ENCODE measurements at regions not wholly inside any gene's neighbourhood (a gene's known extent, or its start where the extent isn't known, plus 50 kb on each side); places are given as distances from the start of the nearest gene placed in this dataset.

- no peak overlapping the region for H3K4me3 ChIP-seq (ENCODE audit: low read depth in 1 of 3, low read length in 3 of 3)
- DNase-seq (ENCODE audit: low spot score): no peak
- no peaks in the 10 kb centered on the region for H3K9me3 ChIP-seq (ENCODE audit: control insufficient read depth in 4 of 4, low read length in 3 of 4)
- no peak overlapping the region for H3K27ac ChIP-seq (ENCODE audit: low read depth in 1 of 2, low read length in 2 of 2)
- H3K27me3 ChIP-seq (ENCODE audit: control insufficient read depth in 4 of 4, insufficient read depth in 4 of 4, low read length in 3 of 4): peaks cover 0 to 2% (median 0%) of the 10 kb centered on the region in 4 donors
- 84% methylated on average over 4 of the region's 4 CpGs for WGBS
- no peak for TF ChIP-seq RXRA (IDR thresholded peaks at IDR 0.05)
- TF ChIP-seq FOXA2 (IDR thresholded peaks at IDR 0.05): no peak
- TF ChIP-seq CTCF (IDR thresholded peaks at IDR 0.05; ENCODE audit: low read depth, low read length, missing input control): no peak
- TF ChIP-seq HNF4G (IDR thresholded peaks at IDR 0.05): no peak
- TF ChIP-seq RAD21 (IDR thresholded peaks at IDR 0.05): no peak
- TF ChIP-seq EGR1 (IDR thresholded peaks at IDR 0.05; ENCODE audit: low read depth in 2 of 2): no peak
- no peak for TF ChIP-seq ATF3 (IDR thresholded peaks at IDR 0.05)
- no peak for TF ChIP-seq REST (IDR thresholded peaks at IDR 0.05)
- TF ChIP-seq TAF1 (conservative IDR thresholded peaks at IDR 0.05): no peak
- H3K9ac ChIP-seq (ENCODE audit: low read depth in 1 of 2, low read length in 2 of 2): no peak overlapping the region
- no peaks in the 10 kb centered on the region for H3K4me1 ChIP-seq (ENCODE audit: control insufficient read depth in 4 of 4, insufficient read depth in 4 of 4, low read length in 3 of 4)
- H3K36me3 ChIP-seq (ENCODE audit: control insufficient read depth in 4 of 4, insufficient read depth in 3 of 4, low read depth in 1 of 4, low read length in 3 of 4): no peaks in the 10 kb centered on the region
Observed at GRCh38 chr6:10101551-10102252, 313.2 kb downstream of the TFAP2A start.

GRCh38 chr6:10099529-10100140, 315.2 kb downstream of the TFAP2A start:
- Histone ChIP-seq H3K4me1 (ENCODE audit: control insufficient read depth in 4 of 4, insufficient read depth in 4 of 4, low read length in 3 of 4) (no peaks in the 10 kb centered on the region), H3K36me3 (ENCODE audit: control insufficient read depth in 4 of 4, insufficient read depth in 3 of 4, low read depth in 1 of 4, low read length in 3 of 4) (no peaks in the 10 kb centered on the region), H3K9me3 (ENCODE audit: control insufficient read depth in 4 of 4, low read length in 3 of 4) (peaks cover 0 to 4% (median 0%) of the 10 kb centered on the region in 4 donors), H3K27me3 (ENCODE audit: control insufficient read depth in 4 of 4, insufficient read depth in 4 of 4, low read length in 3 of 4) (peaks cover 0 to 2% (median 0%) of the 10 kb centered on the region in 4 donors), H3K9ac (ENCODE audit: low read depth in 1 of 2, low read length in 2 of 2) (no peak overlapping the region), H3K27ac (ENCODE audit: low read depth in 1 of 2, low read length in 2 of 2) (no peak overlapping the region), H3K4me3 (ENCODE audit: low read depth in 1 of 3, low read length in 3 of 3) (no peak overlapping the region)
- no peak for DNase-seq (ENCODE audit: low spot score)
- TF ChIP-seq MAX (IDR thresholded peaks at IDR 0.05) (no peak), JUND (IDR thresholded peaks at IDR 0.05) (no peak), RAD21 (IDR thresholded peaks at IDR 0.05) (no peak), HNF4G (IDR thresholded peaks at IDR 0.05) (no peak), HNF4A (conservative IDR thresholded peaks at IDR 0.05) (no peak), CTCF (IDR thresholded peaks at IDR 0.05; ENCODE audit: low read depth, low read length, missing input control) (no peak), TAF1 (conservative IDR thresholded peaks at IDR 0.05) (no peak), FOXA1 (IDR thresholded peaks at IDR 0.05) (no peak)
- 78% methylated on average over 9 of the region's 9 CpGs for WGBS

Measured in liver (tissue), 8 donors.